ENCODE measurements at regions not wholly inside any gene's neighbourhood (a gene's known extent, or its start where the extent isn't known, plus 50 kb on each side); places are given as distances from the start of the nearest gene placed in this dataset.

DNA sequence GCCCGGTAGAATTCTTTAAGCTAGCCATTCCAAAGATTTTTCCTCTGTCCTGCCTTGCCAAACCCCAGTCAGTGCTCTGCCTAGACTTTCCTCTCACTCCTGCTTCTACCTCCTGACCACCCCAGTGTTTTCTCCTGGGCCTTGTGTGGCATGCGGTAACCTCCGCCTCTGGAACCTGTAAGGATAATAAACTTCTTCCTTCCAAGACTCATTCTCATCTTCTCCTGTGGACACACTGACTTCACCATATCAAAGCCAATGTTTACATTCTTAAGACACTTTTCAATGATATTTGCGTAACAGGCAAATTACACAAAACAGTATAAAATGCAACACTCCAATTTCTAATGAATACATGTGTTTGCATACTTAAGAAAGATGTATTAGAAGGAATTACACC lies 354.6 kb downstream of the RNF144B start:
- H3K4me3 ChIP-seq (ENCODE audit: low read length): no peak overlapping the region
- H3K27me3 ChIP-seq (ENCODE audit: control insufficient read depth, insufficient read depth, low read length): no peaks in the 10 kb centered on the region
- H3K9ac ChIP-seq (ENCODE audit: low read length): no peak overlapping the region
- no peaks in the 10 kb centered on the region for H3K36me3 ChIP-seq (ENCODE audit: control insufficient read depth, insufficient read depth, low read length)
- H3K4me1 ChIP-seq (ENCODE audit: control insufficient read depth, insufficient read depth, low read length): no peaks in the 10 kb centered on the region
- H3K9me3 ChIP-seq (ENCODE audit: control insufficient read depth, low read length): no peaks in the 10 kb centered on the region

- Histone ChIP-seq H3K27me3 (ENCODE audit: control insufficient read depth, insufficient read depth, low read length) (no peaks in the 10 kb centered on the region), H3K36me3 (ENCODE audit: control insufficient read depth, insufficient read depth, low read length) (no peaks in the 10 kb centered on the region), H3K4me1 (ENCODE audit: control insufficient read depth, insufficient read depth, low read length) (no peaks in the 10 kb centered on the region), H3K9me3 (ENCODE audit: control insufficient read depth, low read length) (no peaks in the 10 kb centered on the region), H3K9ac (ENCODE audit: low read length) (no peak overlapping the region), H3K4me3 (ENCODE audit: low read length) (no peak overlapping the region)
Observed at GRCh38 chr6:18742406-18742805, 355.3 kb downstream of the RNF144B start.

- Histone ChIP-seq H3K9me3 (ENCODE audit: control insufficient read depth, low read length) (no peaks in the 10 kb centered on the region), H3K36me3 (ENCODE audit: control insufficient read depth, insufficient read depth, low read length) (no peaks in the 10 kb centered on the region), H3K9ac (ENCODE audit: low read length) (no peak overlapping the region), H3K4me1 (ENCODE audit: control insufficient read depth, insufficient read depth, low read length) (no peaks in the 10 kb centered on the region), H3K4me3 (ENCODE audit: low read length) (no peak overlapping the region), H3K27me3 (ENCODE audit: control insufficient read depth, insufficient read depth, low read length) (no peaks in the 10 kb centered on the region)
Observed at GRCh38 chr6:18746727-18747126, 359.6 kb downstream of the RNF144B start.

- Histone ChIP-seq H3K9me3 (ENCODE audit: control insufficient read depth, low read length) (no peaks in the 10 kb centered on the region), H3K4me1 (ENCODE audit: control insufficient read depth, insufficient read depth, low read length) (no peaks in the 10 kb centered on the region)
Observed at GRCh38 chr6:18748314-18748713, 361.2 kb downstream of the RNF144B start.

GRCh38 chr6:18752278-18753068 lies 365.3 kb downstream of the RNF144B start:
- no peaks in the 10 kb centered on the region for H3K9me3 ChIP-seq (ENCODE audit: control insufficient read depth, low read length)
- H3K27me3 ChIP-seq (ENCODE audit: control insufficient read depth, insufficient read depth, low read length): no peaks in the 10 kb centered on the region
- H3K36me3 ChIP-seq (ENCODE audit: control insufficient read depth, insufficient read depth, low read length): no peaks in the 10 kb centered on the region

More at GRCh38 chr6:18748314-18748713, 361.2 kb downstream of the RNF144B start:
- no peak overlapping the region for H3K4me3 ChIP-seq (ENCODE audit: low read length)
- H3K27me3 ChIP-seq (ENCODE audit: control insufficient read depth, insufficient read depth, low read length): no peaks in the 10 kb centered on the region
- no peaks in the 10 kb centered on the region for H3K36me3 ChIP-seq (ENCODE audit: control insufficient read depth, insufficient read depth, low read length)
- no peak overlapping the region for H3K9ac ChIP-seq (ENCODE audit: low read length)

GRCh38 chr6:18753076-18753475 lies 365.9 kb downstream of the RNF144B start:
- no peak overlapping the region for H3K4me3 ChIP-seq (ENCODE audit: low read length)

More at GRCh38 chr6:18752278-18753068, 365.3 kb downstream of the RNF144B start:
- Histone ChIP-seq H3K4me1 (ENCODE audit: control insufficient read depth, insufficient read depth, low read length) (no peaks in the 10 kb centered on the region), H3K9ac (ENCODE audit: low read length) (no peak overlapping the region), H3K4me3 (ENCODE audit: low read length) (no peak overlapping the region)

DNA sequence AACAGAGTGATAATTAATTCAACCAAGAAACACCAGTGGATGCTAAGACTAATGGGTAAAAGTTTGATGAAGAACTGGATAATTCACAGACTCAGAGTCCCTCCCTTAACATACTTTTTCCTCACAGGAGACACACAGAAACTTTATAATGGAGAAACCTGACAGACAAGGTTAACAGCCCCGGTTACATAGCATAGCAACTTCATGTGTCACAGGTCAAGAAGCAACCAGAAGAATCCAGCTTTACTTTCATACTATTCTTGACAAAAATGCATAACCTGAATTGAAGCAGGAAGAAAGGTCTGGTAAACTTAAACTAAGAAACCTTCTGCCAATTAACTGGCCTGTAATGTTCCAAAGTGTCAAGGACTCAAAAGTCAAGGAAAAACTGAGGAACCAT lies 375.9 kb downstream of the RNF144B start:
- H3K4me1 ChIP-seq (ENCODE audit: control insufficient read depth, insufficient read depth, low read length): no peaks in the 10 kb centered on the region
- H3K27me3 ChIP-seq (ENCODE audit: control insufficient read depth, insufficient read depth, low read length): no peaks in the 10 kb centered on the region
- H3K9me3 ChIP-seq (ENCODE audit: control insufficient read depth, low read length): no peaks in the 10 kb centered on the region
- no peak overlapping the region for H3K4me3 ChIP-seq (ENCODE audit: low read length)
- H3K36me3 ChIP-seq (ENCODE audit: control insufficient read depth, insufficient read depth, low read length): no peaks in the 10 kb centered on the region
- no peak overlapping the region for H3K9ac ChIP-seq (ENCODE audit: low read length)

More at GRCh38 chr6:18753076-18753475, 365.9 kb downstream of the RNF144B start:
- no peaks in the 10 kb centered on the region for H3K4me1 ChIP-seq (ENCODE audit: control insufficient read depth, insufficient read depth, low read length)
- H3K27me3 ChIP-seq (ENCODE audit: control insufficient read depth, insufficient read depth, low read length): no peaks in the 10 kb centered on the region
- H3K9ac ChIP-seq (ENCODE audit: low read length): no peak overlapping the region
- H3K36me3 ChIP-seq (ENCODE audit: control insufficient read depth, insufficient read depth, low read length): no peaks in the 10 kb centered on the region
- no peaks in the 10 kb centered on the region for H3K9me3 ChIP-seq (ENCODE audit: control insufficient read depth, low read length)

DNA sequence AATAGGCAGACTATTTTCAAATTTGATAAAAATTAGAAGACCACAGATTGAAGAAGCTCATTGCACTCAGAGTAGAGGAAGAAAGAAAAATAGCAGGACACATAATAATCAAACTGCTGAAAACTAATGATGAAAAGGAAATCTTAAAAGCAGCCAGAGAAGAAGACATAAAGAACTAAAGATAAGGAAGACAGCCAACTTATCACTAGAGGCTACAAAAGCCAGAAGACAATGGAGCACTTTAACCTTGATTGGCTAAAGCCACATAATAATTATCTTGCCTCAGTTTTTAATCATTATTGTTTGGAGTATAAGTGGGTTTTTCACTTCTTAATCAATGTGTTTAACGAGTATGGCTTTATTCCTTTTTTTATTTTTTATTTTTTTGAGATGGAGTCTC lies 397.6 kb downstream of the RNF144B start:
- no peaks in the 10 kb centered on the region for H3K4me1 ChIP-seq (ENCODE audit: control insufficient read depth, insufficient read depth, low read length)
- no peaks in the 10 kb centered on the region for H3K36me3 ChIP-seq (ENCODE audit: control insufficient read depth, insufficient read depth, low read length)

GRCh38 chr6:18785810-18786490 lies 398.8 kb downstream of the RNF144B start:
- no peaks in the 10 kb centered on the region for H3K4me1 ChIP-seq (ENCODE audit: control insufficient read depth, insufficient read depth, low read length)
- no peaks in the 10 kb centered on the region for H3K27me3 ChIP-seq (ENCODE audit: control insufficient read depth, insufficient read depth, low read length)
- no peaks in the 10 kb centered on the region for H3K36me3 ChIP-seq (ENCODE audit: control insufficient read depth, insufficient read depth, low read length)
- no peak overlapping the region for H3K4me3 ChIP-seq (ENCODE audit: low read length)
- H3K9me3 ChIP-seq (ENCODE audit: control insufficient read depth, low read length): no peaks in the 10 kb centered on the region
- H3K9ac ChIP-seq (ENCODE audit: low read length): no peak overlapping the region

More for the DNA sequence above, 397.6 kb downstream of the RNF144B start:
- H3K4me3 ChIP-seq (ENCODE audit: low read length): no peak overlapping the region
- no peaks in the 10 kb centered on the region for H3K9me3 ChIP-seq (ENCODE audit: control insufficient read depth, low read length)
- no peaks in the 10 kb centered on the region for H3K27me3 ChIP-seq (ENCODE audit: control insufficient read depth, insufficient read depth, low read length)
- no peak overlapping the region for H3K9ac ChIP-seq (ENCODE audit: low read length)

- Histone ChIP-seq H3K4me3 (ENCODE audit: low read length) (no peak overlapping the region), H3K36me3 (ENCODE audit: control insufficient read depth, insufficient read depth, low read length) (no peaks in the 10 kb centered on the region), H3K4me1 (ENCODE audit: control insufficient read depth, insufficient read depth, low read length) (no peaks in the 10 kb centered on the region), H3K9ac (ENCODE audit: low read length) (no peak overlapping the region), H3K9me3 (ENCODE audit: control insufficient read depth, low read length) (no peaks in the 10 kb centered on the region), H3K27me3 (ENCODE audit: control insufficient read depth, insufficient read depth, low read length) (no peaks in the 10 kb centered on the region)
Observed at GRCh38 chr6:18792866-18793265, 405.7 kb downstream of the RNF144B start.

DNA sequence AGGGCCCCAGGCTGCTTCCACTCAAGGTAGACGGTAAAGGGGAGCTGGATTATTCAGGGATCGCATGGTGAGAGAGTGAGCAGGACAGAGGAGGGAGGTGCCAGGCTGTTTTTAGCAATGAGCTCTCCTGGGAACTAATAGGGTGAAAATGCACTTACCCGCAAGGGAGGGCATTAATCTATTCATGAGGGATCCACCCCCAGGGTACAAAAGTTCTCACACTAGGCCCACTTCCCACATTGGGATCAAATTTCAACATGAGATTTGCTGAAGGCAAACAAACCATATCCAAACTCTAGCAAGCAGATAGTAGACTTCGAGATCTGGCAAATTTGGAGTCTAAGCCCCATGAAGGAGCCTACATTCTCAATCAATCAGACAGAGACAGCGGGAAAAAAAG lies 408.6 kb downstream of the RNF144B start:
- H3K9ac ChIP-seq (ENCODE audit: low read length): no peak overlapping the region
- H3K4me3 ChIP-seq (ENCODE audit: low read length): no peak overlapping the region
- H3K4me1 ChIP-seq (ENCODE audit: control insufficient read depth, insufficient read depth, low read length): no peaks in the 10 kb centered on the region
- H3K36me3 ChIP-seq (ENCODE audit: control insufficient read depth, insufficient read depth, low read length): no peaks in the 10 kb centered on the region
- no peaks in the 10 kb centered on the region for H3K27me3 ChIP-seq (ENCODE audit: control insufficient read depth, insufficient read depth, low read length)
- H3K9me3 ChIP-seq (ENCODE audit: control insufficient read depth, low read length): no peaks in the 10 kb centered on the region

DNA sequence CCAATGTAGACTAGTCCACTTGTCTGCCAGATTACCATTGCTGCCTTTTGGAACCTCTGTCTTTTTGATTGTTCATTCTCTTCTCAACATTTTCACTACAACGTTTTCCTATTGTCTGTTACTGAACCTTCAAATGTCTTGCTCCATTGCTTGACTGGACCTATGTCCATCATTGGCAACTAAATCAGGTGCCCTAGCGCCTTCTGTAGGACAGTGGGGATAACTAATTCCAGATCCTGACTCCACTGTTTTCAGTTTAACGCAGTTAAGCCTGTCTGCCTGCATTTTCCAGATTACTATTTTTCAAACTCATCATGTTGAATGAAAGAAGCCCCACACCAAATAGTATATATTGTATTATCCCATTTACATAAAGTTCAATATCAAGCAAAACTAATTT lies 433.6 kb downstream of the RNF144B start:
- H3K4me1 ChIP-seq (ENCODE audit: control insufficient read depth, insufficient read depth, low read length): no peaks in the 10 kb centered on the region
- H3K9ac ChIP-seq (ENCODE audit: low read length): no peak overlapping the region
- no peaks in the 10 kb centered on the region for H3K27me3 ChIP-seq (ENCODE audit: control insufficient read depth, insufficient read depth, low read length)
- no peaks in the 10 kb centered on the region for H3K9me3 ChIP-seq (ENCODE audit: control insufficient read depth, low read length)
- no peak overlapping the region for H3K4me3 ChIP-seq (ENCODE audit: low read length)
- no peaks in the 10 kb centered on the region for H3K36me3 ChIP-seq (ENCODE audit: control insufficient read depth, insufficient read depth, low read length)

Measured in mucosa of stomach (tissue), 1 donor.